GM18519 (cell line): ENCODE measurements at regions not wholly inside any gene's neighbourhood (a gene's known extent, or its start where the extent isn't known, plus 50 kb on each side); places are given as distances from the start of the nearest gene placed in this dataset.
"Not testable (repeated sequence)": the region's sequence is repeated elsewhere in the genome, so short reads cannot be mapped to it uniquely, and the experiment has no call there.

Source experiments
- ATAC-seq: cut with Tn5 transposase; IDR thresholded peaks from one replicate; pipeline ENCODE4 v1.9.1; 2021; ENCODE audit warnings: mild to moderate bottlenecking, moderate library complexity; ENCODE audit not compliant: unreplicated experiment, low FRiP score

DNA sequence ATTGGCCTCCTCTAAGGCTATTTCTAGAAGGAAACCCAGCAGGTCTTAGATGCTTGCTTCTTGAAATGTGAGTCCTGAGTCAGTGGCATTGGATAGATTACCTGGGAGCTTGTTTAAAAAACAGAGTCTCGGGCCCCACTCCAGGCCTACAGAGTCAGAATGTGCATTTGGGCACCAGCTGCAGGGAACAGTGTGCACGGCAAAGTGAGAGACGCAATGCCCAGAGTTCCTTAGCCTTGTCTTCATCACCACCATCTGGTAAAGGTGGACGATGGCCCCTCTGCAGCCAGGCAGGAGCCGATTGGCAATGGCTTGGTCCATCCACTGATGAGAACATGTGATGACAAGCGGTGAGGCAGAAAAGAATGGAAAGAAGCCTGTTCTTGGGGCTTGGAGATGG, 102.1 kb upstream of the TSC22D1 start:
- no peak for ATAC-seq

DNA sequence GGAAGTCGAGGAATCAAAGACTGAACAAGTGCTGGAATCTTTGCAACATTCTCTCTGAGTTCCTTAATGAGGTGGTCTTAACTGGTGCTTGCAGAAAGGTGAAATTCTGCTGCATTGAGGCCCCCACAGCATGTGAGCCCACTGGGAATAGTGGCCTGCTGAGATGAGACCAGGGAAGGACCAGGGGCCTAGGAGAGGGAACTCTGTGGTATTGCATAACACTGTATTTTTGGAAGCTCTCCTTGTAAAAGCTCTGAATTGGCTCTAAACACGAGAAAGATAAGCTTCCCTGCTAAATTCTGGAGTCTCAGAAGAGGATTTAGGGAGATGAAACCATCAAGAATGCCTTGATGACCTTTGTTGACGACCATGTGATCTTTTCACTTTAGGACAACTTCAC, 100.4 kb upstream of the TSC22D1 start:
- ATAC-seq, result no peak

DNA sequence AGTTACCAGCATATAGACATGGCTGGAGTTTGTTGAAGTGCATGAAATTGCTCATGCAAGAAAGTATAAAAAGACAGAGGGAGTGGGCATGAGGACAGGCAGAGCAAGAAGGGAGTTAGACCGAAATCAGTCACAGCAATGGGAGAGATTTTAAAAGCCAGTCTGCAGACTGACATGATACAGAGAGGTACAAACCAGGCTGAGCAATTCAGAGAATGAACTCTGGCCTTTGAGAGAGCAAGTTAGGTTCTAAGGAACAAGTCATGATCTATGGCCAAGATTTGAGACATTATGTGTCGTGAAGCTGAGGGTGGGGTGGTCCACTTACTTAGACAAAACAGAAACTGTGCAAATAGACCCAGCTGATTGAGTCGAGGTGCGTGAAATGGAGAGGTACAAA, 93.4 kb upstream of the TSC22D1 start:
- ATAC-seq, result no peak

DNA sequence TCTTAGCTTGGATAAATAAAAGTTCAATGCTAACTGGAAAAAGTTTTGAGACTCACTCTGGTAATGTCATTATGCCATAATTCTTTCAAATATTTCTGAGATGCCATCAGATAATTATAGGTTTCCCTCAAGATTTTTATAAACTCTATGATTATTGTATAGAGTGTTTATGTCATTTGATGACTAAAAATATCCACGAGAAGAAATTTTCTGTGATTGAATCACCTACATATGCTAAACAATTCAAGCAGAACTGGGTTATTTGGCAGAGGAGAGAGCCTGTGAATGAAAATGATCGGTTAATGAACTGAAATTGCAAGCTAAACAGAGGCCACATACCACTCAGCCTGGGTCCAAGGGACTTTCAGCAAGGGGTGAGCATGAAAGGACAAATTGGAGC, 92.6 kb upstream of the TSC22D1 start:
- ATAC-seq, result no peak

DNA sequence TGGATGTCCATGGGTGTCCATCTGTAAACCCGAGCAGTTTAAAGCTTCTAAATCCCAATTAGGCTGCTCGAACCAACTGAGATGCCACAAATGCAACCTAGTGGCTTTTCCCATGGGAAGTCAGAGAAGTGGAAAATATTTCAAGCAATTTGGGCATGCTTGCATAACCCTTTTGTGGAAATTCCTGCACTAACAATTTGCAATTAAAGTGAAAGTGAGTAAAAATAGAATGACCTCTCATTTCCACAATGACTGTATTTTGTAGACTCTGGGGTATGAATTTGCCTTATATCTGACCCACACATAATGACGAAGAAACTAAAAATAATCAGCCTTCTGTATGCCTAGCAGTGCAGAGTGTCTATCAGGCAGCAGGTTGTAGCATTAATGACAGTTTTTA, 91.8 kb upstream of the TSC22D1 start:
- ATAC-seq, result no peak

DNA sequence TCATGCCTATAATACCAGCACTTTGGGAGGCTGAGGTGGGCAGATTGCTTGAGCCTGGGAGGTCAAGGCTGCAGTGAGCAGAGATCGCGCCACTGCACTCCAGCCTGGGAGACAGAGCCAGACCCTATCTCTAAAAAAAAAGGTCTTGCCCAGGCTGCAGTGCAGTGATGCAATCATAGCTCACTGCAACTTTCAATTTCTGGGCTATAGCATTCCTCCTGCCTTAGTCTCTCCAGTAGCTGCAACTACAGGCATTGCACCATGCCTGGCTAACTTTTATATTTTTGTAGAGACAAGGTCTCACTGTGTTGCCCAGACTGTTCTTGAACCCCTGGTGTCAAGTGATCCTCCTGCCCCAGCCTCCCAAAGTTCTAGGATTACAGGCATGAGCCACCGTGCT, 90.4 kb upstream of the TSC22D1 start:
- not testable (repeated sequence) for ATAC-seq

DNA sequence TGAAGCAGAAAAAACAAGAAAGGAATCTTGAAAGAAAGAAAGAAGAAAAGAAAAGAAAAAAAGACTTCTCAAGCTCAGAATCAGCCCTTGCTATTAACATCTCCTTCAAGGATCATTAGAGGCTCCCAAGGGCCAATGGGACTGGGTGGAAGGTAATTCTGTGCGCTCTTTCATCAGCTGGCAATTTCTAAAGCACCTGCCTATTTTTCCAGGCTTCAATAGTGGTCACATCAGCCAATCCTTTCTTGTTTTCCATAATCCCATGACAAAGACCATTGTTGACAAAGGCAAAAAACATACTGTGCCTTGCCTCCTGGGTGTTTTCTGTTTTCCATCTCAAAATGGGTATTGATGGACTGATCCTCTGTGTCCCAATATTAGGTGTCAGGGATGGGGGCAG, 88.2 kb upstream of the TSC22D1 start:
- ATAC-seq, result no peak

DNA sequence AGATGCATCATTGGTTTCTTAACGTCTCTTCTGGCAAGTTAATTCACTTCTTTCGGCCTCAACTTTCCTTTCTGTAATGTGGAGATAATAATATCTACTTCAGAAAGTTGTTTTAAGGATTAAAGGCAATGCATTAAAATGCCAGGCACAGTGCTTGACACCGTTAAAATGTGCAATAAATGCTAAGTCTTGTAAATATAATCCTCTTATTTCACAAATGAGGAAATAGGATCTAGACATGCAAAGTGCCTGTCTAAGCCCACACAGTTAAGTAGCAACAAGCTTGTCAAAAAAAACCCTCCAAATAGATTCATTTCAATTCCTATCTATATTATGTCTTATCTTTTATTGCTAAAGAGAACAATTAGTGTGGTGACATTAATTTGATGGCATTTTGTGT, 86.4 kb upstream of the TSC22D1 start:
- no peak for ATAC-seq

DNA sequence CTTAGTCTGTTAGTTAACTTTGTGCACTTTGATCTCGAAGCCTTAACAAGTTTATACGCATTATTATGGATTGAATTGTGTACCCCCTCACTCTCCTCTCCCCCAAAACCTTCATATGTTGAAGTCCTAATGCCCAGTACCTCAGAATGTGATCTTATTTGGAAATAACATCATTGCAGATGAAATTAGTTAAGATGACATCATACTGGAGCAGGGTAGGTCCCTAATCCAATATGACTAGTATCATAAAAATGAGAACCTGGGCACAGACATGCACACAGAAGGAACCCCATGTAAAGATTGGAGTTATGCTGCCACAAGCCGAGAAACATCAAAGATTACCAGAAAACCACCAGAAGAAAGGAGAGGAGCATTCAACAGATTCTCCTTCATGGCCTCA, 85.8 kb upstream of the TSC22D1 start:
- no peak for ATAC-seq

DNA sequence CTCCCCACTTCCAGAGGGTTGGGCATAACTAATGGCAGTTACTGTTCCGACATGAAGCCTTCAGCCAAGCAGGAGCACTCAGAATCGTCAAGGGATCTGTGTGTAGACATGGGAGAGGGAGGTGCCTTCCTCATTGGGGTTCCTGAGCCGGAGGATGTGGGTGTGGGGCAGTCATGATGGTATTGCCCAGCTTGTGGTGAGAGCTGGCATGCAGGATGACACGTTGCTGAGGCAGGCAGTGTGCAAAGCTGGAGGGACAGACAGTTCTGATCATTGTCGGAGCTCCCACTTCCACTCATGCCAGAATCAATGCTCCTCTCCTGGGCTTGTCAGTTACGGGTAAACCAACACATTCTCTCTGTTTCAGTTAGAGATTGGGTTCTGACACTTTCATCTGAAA, 83.9 kb upstream of the TSC22D1 start:
- no peak for ATAC-seq

DNA sequence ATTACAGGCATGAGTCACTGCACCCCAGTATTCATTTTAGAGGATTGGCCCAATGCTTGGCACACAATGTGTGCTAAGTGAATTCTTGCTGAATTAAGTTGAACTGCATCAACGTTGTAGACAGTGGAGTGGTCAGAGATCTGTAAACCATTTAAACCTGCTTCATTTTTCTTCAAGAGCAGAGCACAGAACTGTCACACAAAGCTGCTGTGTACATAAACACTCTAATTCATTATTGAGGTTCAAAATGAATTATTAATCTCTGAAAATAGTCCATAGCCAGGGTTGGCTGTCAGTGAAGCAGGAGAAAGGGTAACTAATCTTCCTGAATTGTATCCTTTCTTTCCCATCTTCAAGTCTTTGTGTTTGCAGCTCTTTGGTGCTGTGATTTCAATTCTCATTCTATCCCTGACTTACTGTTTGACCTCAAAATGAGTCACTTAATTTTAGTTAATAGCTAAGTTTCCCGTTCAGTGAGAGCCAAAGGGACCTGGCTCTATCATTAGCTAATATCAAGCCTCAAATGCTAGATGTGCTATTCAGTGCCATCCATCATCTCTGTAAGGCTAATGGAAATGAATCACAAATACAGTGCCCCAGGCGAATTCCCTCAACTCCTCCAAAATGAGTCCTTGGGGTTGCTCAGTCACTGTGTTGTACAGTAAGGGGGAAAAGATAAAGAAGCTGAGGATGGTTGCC, 77.0 kb upstream of the TSC22D1 start:
- ATAC-seq, result no peak

DNA sequence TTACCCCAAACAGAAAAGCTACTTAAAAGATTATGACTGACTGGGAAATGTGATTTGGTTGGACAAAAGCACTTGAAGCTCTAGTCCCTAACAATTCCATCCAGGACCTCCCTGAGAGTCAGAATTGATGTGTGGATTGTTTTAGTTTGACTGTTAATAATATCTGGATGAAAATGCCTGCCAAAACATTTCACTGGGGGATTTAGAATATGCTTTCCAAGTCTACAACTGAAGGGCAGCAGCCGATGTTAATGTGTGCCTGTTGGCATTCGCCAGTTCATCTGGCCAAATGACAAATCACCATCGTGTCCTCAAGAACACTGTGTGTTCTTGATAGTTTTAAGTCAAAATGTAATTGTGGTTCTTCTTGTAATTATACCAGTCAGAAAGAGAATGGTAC, 76.0 kb upstream of the TSC22D1 start:
- ATAC-seq, result no peak

DNA sequence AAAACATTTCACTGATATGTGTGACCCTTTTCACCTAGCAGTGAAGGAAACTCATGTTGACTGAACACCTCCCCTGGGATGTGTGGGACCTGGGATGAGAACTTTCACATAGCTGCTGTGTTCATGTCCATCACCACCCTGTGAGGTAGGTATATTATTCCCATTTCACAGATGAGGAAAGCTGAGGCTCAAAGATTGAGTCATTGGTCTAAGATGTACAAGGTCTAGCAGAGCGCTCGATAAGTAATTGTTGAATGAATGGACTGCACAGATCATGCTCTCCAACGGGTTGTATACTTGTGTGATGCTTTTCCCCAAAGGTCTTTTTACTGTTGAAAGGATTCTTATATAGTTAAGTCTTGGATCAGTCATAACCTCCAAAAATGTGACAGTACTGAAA, 75.6 kb upstream of the TSC22D1 start:
- ATAC-seq, result no peak

DNA sequence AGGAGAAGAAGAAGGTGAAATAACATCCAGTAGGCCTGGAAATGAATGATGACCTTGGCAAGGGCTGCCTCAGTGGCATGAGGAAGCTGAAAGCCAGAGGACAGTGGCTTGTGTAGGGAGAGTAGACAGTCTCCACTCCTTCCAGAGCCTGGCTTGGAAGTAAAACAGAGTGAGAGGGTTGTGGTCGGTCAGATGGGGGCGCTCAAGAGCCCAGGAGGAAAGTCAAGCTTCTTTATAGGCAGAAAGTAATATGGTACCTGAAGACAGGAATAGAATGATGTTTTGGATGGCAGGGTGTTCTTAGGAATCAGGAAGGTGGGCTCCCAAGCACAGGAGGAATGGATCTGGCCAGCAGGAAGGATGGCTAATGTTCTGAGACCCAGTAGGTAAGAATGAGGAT, 75.1 kb upstream of the TSC22D1 start:
- no peak for ATAC-seq

DNA sequence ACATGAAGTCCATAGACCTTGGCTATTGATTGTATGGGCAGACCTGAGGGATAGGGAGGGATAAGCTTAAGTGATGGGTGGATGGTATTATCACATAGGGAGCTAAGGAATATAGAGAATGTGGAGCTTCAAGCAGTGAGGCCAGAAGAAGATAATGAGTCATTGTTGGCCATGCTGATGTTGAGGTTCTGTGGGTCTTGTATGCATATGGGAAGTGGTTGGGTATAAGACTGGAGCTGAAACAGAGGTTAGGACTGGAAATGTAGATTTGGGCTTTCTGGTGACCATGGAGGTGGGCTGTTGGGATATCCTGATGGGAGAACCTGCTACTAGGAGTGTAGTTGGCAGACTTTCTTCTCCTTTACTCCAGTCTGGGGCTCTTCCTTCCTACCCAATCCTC, 73.7 kb upstream of the TSC22D1 start:
- ATAC-seq, result no peak

DNA sequence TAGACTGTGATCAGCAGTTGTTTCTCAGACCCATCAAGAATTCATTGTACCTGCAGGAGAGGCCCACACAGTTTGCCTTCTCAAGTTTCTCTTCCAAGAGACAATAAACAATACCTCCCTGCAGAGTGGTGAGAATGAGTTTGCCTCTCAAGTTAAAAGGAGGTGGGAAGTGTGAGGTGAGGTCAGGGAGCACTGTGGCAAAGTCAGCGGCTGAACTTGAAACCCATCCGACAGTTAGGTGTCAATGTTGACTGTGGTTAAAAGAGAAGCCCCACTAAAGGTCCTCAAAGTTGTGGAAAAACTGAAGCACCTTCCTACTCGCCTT, 72.9 kb upstream of the TSC22D1 start:
- no peak for ATAC-seq

DNA sequence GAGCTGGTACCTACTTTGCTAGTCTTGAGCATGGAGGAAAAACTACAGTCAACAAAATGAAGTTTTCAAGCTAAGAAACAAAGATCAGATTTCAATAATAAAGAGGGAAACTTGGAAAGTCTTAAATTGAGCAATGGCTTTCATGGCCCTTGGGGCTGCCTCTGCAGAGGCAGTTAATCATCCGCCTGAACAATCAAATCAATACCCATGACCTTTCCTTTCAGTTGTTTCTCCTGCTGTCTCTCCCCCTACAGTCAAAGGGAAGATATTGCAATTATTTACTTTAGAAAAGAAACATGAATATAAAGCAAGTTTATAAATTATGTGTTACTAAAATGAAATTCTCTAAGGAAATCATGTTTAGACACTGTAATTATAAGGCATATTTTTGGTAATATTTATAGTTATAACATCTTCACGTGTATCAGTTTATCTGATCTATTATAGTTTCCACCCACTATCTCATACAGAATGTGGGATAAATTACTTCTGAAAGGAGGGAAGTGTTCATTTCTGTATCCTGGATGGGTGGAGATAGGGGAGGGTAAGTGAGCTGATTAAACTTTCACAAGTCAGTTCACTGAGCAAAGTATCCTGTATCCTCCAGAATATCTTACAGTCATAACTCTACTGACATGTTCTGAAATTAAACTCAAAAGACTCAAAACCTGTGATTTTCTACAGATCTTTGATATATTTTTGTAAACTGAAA, 72.4 kb upstream of the TSC22D1 start:
- no peak for ATAC-seq

DNA sequence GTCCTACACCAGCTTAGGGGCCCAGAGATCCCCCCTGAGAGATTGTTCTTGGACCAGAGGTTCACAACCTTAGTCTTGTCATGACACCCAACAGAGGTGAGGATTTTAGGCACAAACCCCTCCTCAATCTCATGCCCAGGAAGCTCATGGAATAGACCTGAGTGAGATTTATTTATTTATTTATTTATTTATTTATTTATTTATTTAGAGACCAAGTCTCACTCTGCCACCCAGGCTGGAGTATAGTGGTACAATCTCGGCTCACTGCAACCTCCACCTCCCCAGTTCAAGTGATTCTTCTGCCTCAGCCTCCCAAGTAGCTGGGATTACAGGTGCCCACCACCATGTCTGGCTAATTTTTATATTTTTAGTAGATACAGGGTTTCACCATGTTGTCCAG, 71.4 kb upstream of the TSC22D1 start:
- not testable (repeated sequence) for ATAC-seq

DNA sequence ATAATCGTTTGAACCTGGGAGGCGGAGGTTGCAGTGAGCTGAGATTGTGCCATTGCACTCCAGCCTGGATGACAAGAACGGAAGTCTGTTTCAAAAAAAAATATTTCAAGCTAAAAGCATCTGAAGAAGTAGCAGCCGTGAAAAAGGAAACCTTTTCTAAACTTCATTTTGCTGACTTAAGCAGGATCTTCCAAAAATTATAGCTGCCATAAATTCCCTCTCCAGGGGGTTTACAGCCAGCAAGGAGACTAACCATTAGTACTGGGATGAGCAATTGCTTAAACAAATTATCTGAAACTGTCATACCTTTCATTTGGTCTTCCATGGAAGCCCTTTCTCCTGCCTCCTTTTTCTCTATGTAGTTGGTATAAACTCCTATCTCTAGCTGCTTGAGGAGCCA, 69.9 kb upstream of the TSC22D1 start:
- no peak for ATAC-seq

DNA sequence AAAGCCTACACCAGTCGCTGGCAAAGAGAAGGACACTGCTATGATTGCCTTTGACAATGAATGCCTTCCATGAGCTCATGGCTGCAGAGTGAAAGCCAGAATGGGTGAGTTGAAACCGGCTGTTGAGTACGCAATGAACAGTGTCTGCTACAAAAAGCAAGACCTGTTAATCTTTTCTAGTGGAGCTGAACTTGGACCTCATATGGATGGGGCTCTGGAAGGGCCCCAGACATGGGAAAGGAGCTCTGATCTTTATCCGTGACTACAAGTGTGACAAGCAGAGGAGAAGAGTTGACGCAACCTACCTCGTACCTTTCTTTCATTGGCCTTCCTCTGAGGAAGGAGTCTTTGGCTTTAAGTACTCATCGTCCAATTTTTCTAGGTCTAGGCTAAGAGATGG, 67.1 kb upstream of the TSC22D1 start:
- ATAC-seq, result no peak

DNA sequence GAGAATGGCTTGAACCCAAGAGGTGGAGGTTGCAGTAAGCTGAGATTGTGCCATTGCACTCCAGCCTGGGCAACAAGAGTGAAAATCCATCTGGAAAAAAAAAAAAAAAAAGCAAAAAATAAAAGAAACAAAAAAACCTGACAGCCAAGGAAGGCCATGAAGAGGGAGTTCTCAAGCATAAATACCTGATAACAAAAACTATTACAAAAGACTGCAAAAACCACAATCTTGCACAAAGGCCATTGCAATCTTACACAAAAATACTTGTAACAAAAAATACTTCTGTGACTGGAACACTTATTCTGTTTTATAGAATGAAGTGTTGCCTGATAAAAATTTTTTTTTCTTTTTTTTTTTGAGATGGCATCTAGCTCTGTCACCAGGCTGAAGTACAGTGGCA, 61.5 kb upstream of the TSC22D1 start:
- no peak for ATAC-seq

DNA sequence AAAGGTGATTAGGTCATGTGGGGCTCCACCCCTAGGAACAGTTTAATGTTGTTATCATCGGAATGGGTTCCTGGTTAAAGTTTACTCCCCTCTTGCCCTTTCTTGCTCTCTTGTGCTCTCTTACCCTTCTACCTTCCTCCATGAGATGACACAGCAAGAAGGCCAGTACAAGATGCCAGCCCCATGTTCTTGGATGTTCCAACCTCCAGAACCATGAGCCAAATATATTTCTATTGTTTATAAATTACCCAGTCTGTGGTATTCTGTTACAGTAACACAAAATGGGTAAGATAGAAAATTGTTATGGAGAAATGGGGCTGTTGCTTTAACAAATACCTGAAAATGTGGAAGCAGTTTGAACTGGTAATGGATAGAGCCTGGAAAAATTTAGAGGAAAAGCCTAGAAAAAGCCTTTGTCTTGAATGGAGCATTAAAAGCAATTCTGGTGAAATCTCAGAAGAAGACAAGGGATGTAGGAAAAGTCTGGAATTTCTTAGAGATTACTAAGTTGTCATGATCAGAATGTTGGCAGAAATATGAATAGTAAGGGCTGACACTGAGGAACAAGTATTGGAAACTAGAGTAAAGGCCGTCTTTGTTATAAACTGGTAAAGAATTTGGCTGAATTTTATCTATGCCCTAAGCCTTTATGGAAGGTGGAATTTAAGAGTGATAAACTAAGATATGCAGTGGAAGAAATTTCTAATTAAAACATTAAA, 53.5 kb upstream of the TSC22D1 start:
- no peak for ATAC-seq
